SK-N-SH (cell line): ENCODE measurements at regions not wholly inside any gene's neighbourhood (a gene's known extent, or its start where the extent isn't known, plus 50 kb on each side); places are given as distances from the start of the nearest gene placed in this dataset.

Source experiments
- CTCF ChIA-PET: fragments of 300-600, 350-600 bp; formaldehyde crosslinking; extraction: SDS; loops from one replicate; lab custom pipeline; 2021; lab: Yijun Ruan, JAX
- POLR2A ChIA-PET: fragments of 350-600 bp; sonication (Branson Sonifier 250); formaldehyde crosslinking; extraction: SDS; loops from one replicate; lab custom pipeline; 2020; ENCODE audit warnings: antibody characterized with exemption, inconsistent platforms; lab: Yijun Ruan, JAX
- DNase-seq: peaks from one replicate; pipeline ENCODE4 v3.0.0; 2012
- H2AFZ ChIP-seq: fragments of 200-600 bp; sonication (generic); 2 replicates; pipeline ENCODE4 v1.8.1; 2016; ENCODE audit warnings: antibody characterized with exemption, mild to moderate bottlenecking, low read depth
- H3F3A ChIP-seq: fragments of 200-600 bp; sonication (generic); replicated peaks from 2 replicates; pipeline ENCODE3; 2016; ENCODE audit warnings: antibody characterized with exemption, mild to moderate bottlenecking; ENCODE audit not compliant: insufficient read depth
- H3K27ac ChIP-seq, 2 experiments: fragments of 200-500 bp in 1 of 2; fragments of 200-600 bp in 1 of 2; sonication (Bioruptor generic) in 1 of 2; sonication (generic), shearing (Covaris generic) in 1 of 2; 2 replicates each; pipeline versions ENCODE4 v1.5.1 to v1.6.1; 2014 to 2016; ENCODE audit warnings: low read depth in 2 of 2, inconsistent platforms in 1 of 2, low read length in 1 of 2, mild to moderate bottlenecking in 1 of 2, mixed read lengths in 1 of 2
- H3K27me3 ChIP-seq: fragments of 200-600 bp; sonication (generic), shearing (Covaris generic); 2 replicates; pipeline ENCODE4 v1.6.1; 2016; ENCODE audit warnings: mixed run types; ENCODE audit not compliant: insufficient read depth
- H3K36me3 ChIP-seq, 2 experiments: fragments of 200-500 bp in 1 of 2; fragments of 200-600 bp in 1 of 2; sonication (Bioruptor generic) in 1 of 2; sonication (generic) in 1 of 2; replicated peaks in 1 of 2; 2 replicates each; pipeline versions ENCODE3 to v1.5.1; 2014 to 2016; ENCODE audit warnings: low read length in 1 of 2, mild to moderate bottlenecking in 1 of 2; ENCODE audit not compliant: insufficient read depth in 2 of 2, control insufficient read depth in 1 of 2
- H3K4me1 ChIP-seq, 2 experiments: fragments of 200-500 bp in 1 of 2; fragments of 200-600 bp in 1 of 2; sonication (Bioruptor generic) in 1 of 2; sonication (generic), shearing (Covaris generic) in 1 of 2; 2 replicates each; pipeline versions ENCODE4 v1.5.1 to v1.6.1; 2014 to 2016; ENCODE audit warnings: low read depth in 1 of 2, low read length in 1 of 2, mixed run types in 1 of 2; ENCODE audit not compliant: insufficient read depth in 2 of 2, control insufficient read depth in 1 of 2
- H3K4me2 ChIP-seq: fragments of 200-600 bp; sonication (generic), shearing (Covaris generic); 2 replicates; pipeline ENCODE4 v1.6.1; 2017; ENCODE audit warnings: mixed run types
- H3K4me3 ChIP-seq, 2 experiments: fragments of 200-500 bp in 1 of 2; fragments of 200-600 bp in 1 of 2; sonication (Bioruptor generic) in 1 of 2; sonication (generic), shearing (Covaris generic) in 1 of 2; 2 replicates each; pipeline versions ENCODE4 v1.5.1 to v1.8.1; 2014 to 2016; ENCODE audit warnings: low read depth in 2 of 2, inconsistent platforms in 1 of 2, low read length in 1 of 2, mild to moderate bottlenecking in 1 of 2, mixed read lengths in 1 of 2, moderate library complexity in 1 of 2
- H3K79me2 ChIP-seq: fragments of 200-600 bp; sonication (generic); 2 replicates; pipeline ENCODE4 v1.8.1; 2017; ENCODE audit warnings: mild to moderate bottlenecking; ENCODE audit not compliant: insufficient read depth
- H3K9ac ChIP-seq: fragments of 200-600 bp; sonication (generic); 2 replicates; pipeline ENCODE4 v1.6.1; 2017; ENCODE audit warnings: mixed run types
- H3K9me2 ChIP-seq: fragments of 200-600 bp; sonication (generic); 2 replicates; pipeline ENCODE4 v1.6.1; 2017; ENCODE audit warnings: mixed run types
- H3K9me3 ChIP-seq: fragments of 200-600 bp; sonication (generic); 2 replicates; pipeline ENCODE4 v1.6.1; 2017; ENCODE audit warnings: mixed run types, mild to moderate bottlenecking, moderate library complexity
- H4K20me1 ChIP-seq: fragments of 200-600 bp; sonication (generic); 2 replicates; pipeline ENCODE4 v1.6.1; 2017; ENCODE audit warnings: mild to moderate bottlenecking, mixed run types; ENCODE audit not compliant: insufficient read depth
- EZH2phosphoT487 ChIP-seq: fragments of 200-600 bp; sonication (generic); IDR thresholded peaks from 2 replicates; pipeline ENCODE4 v1.6.1; 2017; ENCODE audit warnings: low read depth, mixed run types, mild to moderate bottlenecking, antibody characterized with exemption, moderate library complexity, borderline replicate concordance
- GABPA ChIP-seq: IDR thresholded peaks from 2 replicates; pipeline ENCODE4 v1.4.0; 2012; ENCODE audit warnings: low read depth, mild to moderate bottlenecking
- JUND ChIP-seq: IDR thresholded peaks from 2 replicates; pipeline ENCODE4 v1.4.0; 2012
- PBX3 ChIP-seq: IDR thresholded peaks from 2 replicates; pipeline ENCODE4; 2012
- POLR2AphosphoS5 ChIP-seq: IDR thresholded peaks from 2 replicates; pipeline ENCODE4 v1.6.1; 2012; ENCODE audit warnings: low read depth, low read length
- RCOR1 ChIP-seq: fragments of 150-350 bp; IDR thresholded peaks from 2 replicates; pipeline ENCODE4 v1.6.1; 2017; ENCODE audit warnings: antibody characterized with exemption, low read length
- RFX5 ChIP-seq: IDR thresholded peaks from 2 replicates; pipeline ENCODE4 v1.6.1; 2012; ENCODE audit warnings: mild to moderate bottlenecking, improper control_type of control experiment, low read length
- SIN3A ChIP-seq: IDR thresholded peaks from 2 replicates; pipeline ENCODE4 v1.6.1; 2012; ENCODE audit warnings: low read depth, mild to moderate bottlenecking, low read length, moderate library complexity, borderline replicate concordance
- TCF12 ChIP-seq: IDR thresholded peaks from 2 replicates; pipeline ENCODE4 v1.4.0; 2012
- TEAD4 ChIP-seq: IDR thresholded peaks from 2 replicates; pipeline ENCODE4 v1.4.0; 2012; ENCODE audit warnings: mild to moderate bottlenecking, borderline replicate concordance; ENCODE audit not compliant: insufficient read depth
- WGBS: methylation state at CpG from one replicate; pipeline ENCODE4 v1.1.6; 2017; ENCODE audit warnings: low lambda C conversion rate; 5-methylcytosine and 5-hydroxymethylcytosine counted together
- TF ChIP-seq, protein P1 (sequence below): IDR thresholded peaks from 2 replicates; pipeline ENCODE4 v1.4.0; 2012; ENCODE audit warnings: low read depth, borderline replicate concordance
- TF ChIP-seq, protein P2 (sequence below): IDR thresholded peaks from 2 replicates; pipeline ENCODE4 v1.4.0; 2012; ENCODE audit warnings: low read depth, borderline replicate concordance
- TF ChIP-seq, protein P3 (sequence below): fragments of 150-350 bp; IDR thresholded peaks from 2 replicates; pipeline ENCODE4 v1.6.1; 2017; ENCODE audit warnings: antibody characterized with exemption, low read length, low read depth, borderline replicate concordance

DNA sequence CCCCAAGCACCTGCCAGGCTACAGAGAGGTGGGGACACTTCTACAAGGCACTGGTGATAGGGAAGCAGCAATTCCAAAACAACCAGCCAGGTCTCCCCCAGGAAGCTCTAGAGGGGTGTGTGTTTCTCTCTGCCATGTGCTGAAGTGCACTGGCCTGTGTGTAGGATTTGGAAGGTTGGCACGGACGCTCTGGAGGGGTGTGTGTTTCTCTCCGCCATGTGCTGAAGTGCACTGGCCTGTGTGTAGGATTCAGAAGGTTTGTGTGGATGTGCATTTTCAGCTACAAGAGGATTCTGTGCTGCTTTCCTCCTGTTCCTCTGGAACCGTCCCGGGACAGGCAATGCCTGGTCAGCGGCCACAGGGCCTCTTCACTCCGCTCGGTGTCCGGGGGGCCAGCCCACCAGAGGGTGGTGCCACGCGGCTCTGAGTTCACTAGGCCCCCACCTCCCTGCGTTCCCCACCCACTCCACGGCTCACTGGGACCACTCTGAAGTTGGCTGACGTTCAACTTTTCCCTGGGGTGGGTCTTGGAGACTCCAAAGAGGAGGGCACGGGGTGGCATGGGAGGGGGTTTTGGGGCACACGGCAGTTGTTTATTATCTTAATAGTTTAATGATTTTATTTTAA is 552.8 kb downstream of the BRD1 start:
- DNase-seq = no peak
- WGBS = 27% methylated on average over 6 of the region's 16 CpGs
- Histone ChIP-seq H3K4me1 (peaks cover 0 to 10% of the 10 kb centered on the region in 2 experiments; a peak in 1 of 4 replicates), H3K9me3 (no peaks in the 10 kb centered on the region), H3K27me3 (no peaks in the 10 kb centered on the region; the same call in 1 of the 2 replicates), H3K4me3 (no peak overlapping the region), H3K9ac (no peak overlapping the region), H3K27ac (no peak overlapping the region), H3K4me2 (no peak overlapping the region), H3K36me3 (no peaks in the 10 kb centered on the region), H3F3A (no peaks in the 10 kb centered on the region), H3K9me2 (no peaks in the 10 kb centered on the region), H2AFZ (no peak overlapping the region), H4K20me1 (no peaks in the 10 kb centered on the region), H3K79me2 (no peaks in the 10 kb centered on the region)
- ChIA-PET CTCF (no interaction called here), POLR2A (no interaction called here)
- TF ChIP-seq, protein P1, sequence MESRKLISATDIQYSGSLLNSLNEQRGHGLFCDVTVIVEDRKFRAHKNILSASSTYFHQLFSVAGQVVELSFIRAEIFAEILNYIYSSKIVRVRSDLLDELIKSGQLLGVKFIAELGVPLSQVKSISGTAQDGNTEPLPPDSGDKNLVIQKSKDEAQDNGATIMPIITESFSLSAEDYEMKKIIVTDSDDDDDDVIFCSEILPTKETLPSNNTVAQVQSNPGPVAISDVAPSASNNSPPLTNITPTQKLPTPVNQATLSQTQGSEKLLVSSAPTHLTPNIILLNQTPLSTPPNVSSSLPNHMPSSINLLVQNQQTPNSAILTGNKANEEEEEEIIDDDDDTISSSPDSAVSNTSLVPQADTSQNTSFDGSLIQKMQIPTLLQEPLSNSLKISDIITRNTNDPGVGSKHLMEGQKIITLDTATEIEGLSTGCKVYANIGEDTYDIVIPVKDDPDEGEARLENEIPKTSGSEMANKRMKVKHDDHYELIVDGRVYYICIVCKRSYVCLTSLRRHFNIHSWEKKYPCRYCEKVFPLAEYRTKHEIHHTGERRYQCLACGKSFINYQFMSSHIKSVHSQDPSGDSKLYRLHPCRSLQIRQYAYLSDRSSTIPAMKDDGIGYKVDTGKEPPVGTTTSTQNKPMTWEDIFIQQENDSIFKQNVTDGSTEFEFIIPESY = no peak
- TF ChIP-seq POLR2AphosphoS5 (no peak), PBX3 (no peak), TCF12 (no peak), RCOR1 (no peak), RFX5 (no peak), TEAD4 (no peak), SIN3A (no peak), GABPA (no peak), EZH2phosphoT487 (no peak), JUND (no peak)
- TF ChIP-seq, protein P2, sequence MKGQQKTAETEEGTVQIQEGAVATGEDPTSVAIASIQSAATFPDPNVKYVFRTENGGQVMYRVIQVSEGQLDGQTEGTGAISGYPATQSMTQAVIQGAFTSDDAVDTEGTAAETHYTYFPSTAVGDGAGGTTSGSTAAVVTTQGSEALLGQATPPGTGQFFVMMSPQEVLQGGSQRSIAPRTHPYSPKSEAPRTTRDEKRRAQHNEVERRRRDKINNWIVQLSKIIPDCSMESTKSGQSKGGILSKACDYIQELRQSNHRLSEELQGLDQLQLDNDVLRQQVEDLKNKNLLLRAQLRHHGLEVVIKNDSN = no peak
- TF ChIP-seq, protein P3, sequence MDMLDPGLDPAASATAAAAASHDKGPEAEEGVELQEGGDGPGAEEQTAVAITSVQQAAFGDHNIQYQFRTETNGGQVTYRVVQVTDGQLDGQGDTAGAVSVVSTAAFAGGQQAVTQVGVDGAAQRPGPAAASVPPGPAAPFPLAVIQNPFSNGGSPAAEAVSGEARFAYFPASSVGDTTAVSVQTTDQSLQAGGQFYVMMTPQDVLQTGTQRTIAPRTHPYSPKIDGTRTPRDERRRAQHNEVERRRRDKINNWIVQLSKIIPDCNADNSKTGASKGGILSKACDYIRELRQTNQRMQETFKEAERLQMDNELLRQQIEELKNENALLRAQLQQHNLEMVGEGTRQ = no peak
